ENCODE measurements at regions not wholly inside any gene's neighbourhood (a gene's known extent, or its start where the extent isn't known, plus 50 kb on each side); places are given as distances from the start of the nearest gene placed in this dataset.

GRCh38 chr2:103739921-103740320, 978.1 kb downstream of the TMEM182 start:
- H3K4me1 ChIP-seq (ENCODE audit: insufficient read depth, low read length) = no peaks in the 10 kb centered on the region
- H3K79me2 ChIP-seq (ENCODE audit: insufficient read depth, low read length) = no peaks in the 10 kb centered on the region
- FAIRE-seq = no peak
- H3K4me2 ChIP-seq (ENCODE audit: low read depth, low read length) = no peak overlapping the region
- in situ Hi-C loops (cut with HindIII; ENCODE audit: extremely low pct_ligation_motif_present, low pct_unique_long_range_greater_than_20kb) (no loop called here), intact Hi-C loops (cut with micrococcal nuclease; ENCODE audit: unreplicated experiment) (no loop called here)
- ChIA-PET POLR2A (no interaction called here), CTCF (ENCODE audit: low intra/inter-chr PET ratio, low total read pairs) (no interaction called here)
- WGBS (ENCODE audit: low lambda C conversion rate) = 2% methylated on average over 1 of the region's 1 CpG
- H3K4me3 ChIP-seq (replicated peaks in 1 of 3; ENCODE audit: insufficient read depth in 1 of 3, low read depth in 2 of 3, low read length in 3 of 3) = no peak overlapping the region
- no peaks in the 10 kb centered on the region for H3K27me3 ChIP-seq (ENCODE audit: control insufficient read depth in 1 of 2, insufficient read depth in 2 of 2, low read length in 2 of 2)
- H4K20me1 ChIP-seq (ENCODE audit: insufficient read depth, low read length) = no peaks in the 10 kb centered on the region
- no TSS peak for BruUV-seq (replicated peaks)
- H3K9me3 ChIP-seq (ENCODE audit: low read length) = peaks cover 60% of the 10 kb centered on the region
- no peak for DNase-seq (ENCODE audit: low spot score)
- H3K27ac ChIP-seq (ENCODE audit: extremely low read length, insufficient read depth, low read length) = no peak overlapping the region
- H3K9ac ChIP-seq (ENCODE audit: insufficient read depth, low read depth, low read length) = no peak overlapping the region
- no peak overlapping the region for H2AFZ ChIP-seq (ENCODE audit: low read length)
- no peak for TF ChIP-seq ZBTB43 (CRISPR knock-in tag; conservative IDR thresholded peaks at IDR 0.05)
- TF ChIP-seq ZSCAN9 (CRISPR knock-in tag; IDR thresholded peaks at IDR 0.05; ENCODE audit: borderline replicate concordance) = no peak
- TF ChIP-seq ZNF160 (CRISPR knock-in tag; IDR thresholded peaks at IDR 0.05) = no peak
- no peak for TF ChIP-seq YY1 (IDR thresholded peaks at IDR 0.05; ENCODE audit: insufficient read depth, insufficient replicate concordance, low read depth, low read length)
- TF ChIP-seq PHB2 (IDR thresholded peaks at IDR 0.05; ENCODE audit: partially characterized antibody) = no peak
- no peak for TF ChIP-seq MLXIP (CRISPR knock-in tag; IDR thresholded peaks at IDR 0.05; ENCODE audit: borderline replicate concordance)
- TF ChIP-seq GRHL1 (CRISPR knock-in tag; conservative IDR thresholded peaks at IDR 0.05) = no peak
- TF ChIP-seq GMEB2 (CRISPR knock-in tag; IDR thresholded peaks at IDR 0.05; ENCODE audit: low read depth) = no peak
- TF ChIP-seq ZMYM3 (CRISPR knock-in tag; IDR thresholded peaks at IDR 0.05) = no peak
- TF ChIP-seq ARID2 (CRISPR knock-in tag; IDR thresholded peaks at IDR 0.05; ENCODE audit: borderline replicate concordance) = no peak
- TF ChIP-seq ZHX2 (IDR thresholded peaks at IDR 0.05; ENCODE audit: low read depth) = no peak
- no peak for TF ChIP-seq ZHX2 (CRISPR knock-in tag; IDR thresholded peaks at IDR 0.05; ENCODE audit: borderline replicate concordance)
- no peaks in the 10 kb centered on the region for H3K36me3 ChIP-seq (replicated peaks in 1 of 2; ENCODE audit: control insufficient read depth in 1 of 2, insufficient read depth in 2 of 2, low read length in 2 of 2)
- no peak for ATAC-seq

Measured in HepG2 (cell line).